ENCODE measurements at regions not wholly inside any gene's neighbourhood (a gene's known extent, or its start where the extent isn't known, plus 50 kb on each side); places are given as distances from the start of the nearest gene placed in this dataset.

DNA sequence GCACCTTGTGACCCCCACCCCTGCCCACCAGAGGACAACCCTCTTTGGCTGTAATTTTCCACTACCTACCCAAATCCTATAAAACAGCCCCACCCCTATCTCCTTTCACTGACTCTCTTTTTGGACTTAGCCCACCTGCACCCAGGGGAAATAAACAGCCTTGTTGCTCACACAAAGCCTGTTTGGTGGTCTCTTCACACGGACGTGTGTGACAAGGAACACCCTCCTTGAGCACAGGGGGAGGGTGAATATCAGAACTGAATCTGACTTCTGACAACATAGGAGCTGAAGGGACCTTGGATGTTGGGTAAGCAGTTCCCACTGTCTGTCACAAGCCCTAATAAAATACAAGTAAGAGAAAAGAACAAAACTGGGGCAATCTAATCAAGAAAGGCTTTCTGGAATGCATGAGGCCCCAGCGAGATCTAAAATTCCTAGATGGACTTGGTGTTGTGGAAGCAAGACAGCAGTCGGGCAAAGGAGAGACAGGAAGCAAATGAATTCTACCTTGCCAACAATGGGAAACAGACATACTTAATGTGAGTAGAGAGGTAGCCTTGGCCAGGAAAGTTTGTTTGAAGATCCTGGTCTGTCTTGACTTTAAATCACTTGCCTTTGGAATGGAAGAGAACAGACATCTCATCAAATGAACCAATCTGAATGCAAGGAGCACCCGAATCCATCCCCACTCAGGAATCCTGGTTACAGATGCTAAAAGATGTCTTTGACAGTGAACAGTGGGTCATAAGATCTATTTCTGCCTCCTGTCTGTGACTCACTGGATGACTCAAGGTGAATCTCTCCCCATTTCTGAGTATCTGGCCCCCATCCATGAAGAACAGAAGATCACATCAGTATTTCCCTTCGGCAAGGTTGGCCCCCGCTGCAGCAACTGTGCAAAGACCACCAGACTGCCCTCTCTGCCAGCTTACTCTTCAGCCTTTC is 53.3 kb downstream of the OLFML3 start:
- no peak overlapping the region for H3K4me3 Mint-ChIP-seq
- Histone ChIP-seq H4K20me1 (ENCODE audit: insufficient read depth, low read length) (no peaks in the 10 kb centered on the region), H3K4me1 (ENCODE audit: control insufficient read depth in 1 of 2, insufficient read depth in 2 of 2, low read length in 2 of 2) (peaks cover 25 to 32% of the 10 kb centered on the region in 2 donors), H2AFZ (ENCODE audit: insufficient read depth, low read depth, low read length, poor library complexity, severe bottlenecking) (no peak overlapping the region), H3K27me3 (ENCODE audit: control insufficient read depth in 2 of 2, insufficient read depth in 2 of 2, low read length in 2 of 2) (no peaks in the 10 kb centered on the region), H3K36me3 (replicated peaks in 1 of 2; ENCODE audit: control insufficient read depth in 1 of 2, insufficient read depth in 2 of 2, low read length in 2 of 2) (no peaks in the 10 kb centered on the region), H3K9me3 (replicated peaks in 1 of 2; ENCODE audit: control insufficient read depth in 1 of 2, insufficient read depth in 1 of 2, low read length in 2 of 2) (no peaks in the 10 kb centered on the region), H3K4me3 (replicated peaks in 1 of 3; ENCODE audit: low read depth in 2 of 3, low read length in 3 of 3) (no peak overlapping the region), H3K79me2 (ENCODE audit: insufficient read depth, low read length) (no peaks in the 10 kb centered on the region), H3K4me2 (replicated peaks; ENCODE audit: extremely low read depth, low read length, poor library complexity, severe bottlenecking) (no peak overlapping the region), H3K27ac (ENCODE audit: low read depth in 1 of 2, low read length in 2 of 2) (no peak overlapping the region), H3K9ac (ENCODE audit: insufficient read depth, low read length, poor library complexity, severe bottlenecking) (no peak overlapping the region)
- no peaks in the 10 kb centered on the region for H3K36me3 Mint-ChIP-seq
- no peaks in the 10 kb centered on the region for H3K9me3 Mint-ChIP-seq
- no peak overlapping the region for H3K27ac Mint-ChIP-seq
- peaks cover 18% of the 10 kb centered on the region for H3K4me1 Mint-ChIP-seq
- intact Hi-C loops (cut with micrococcal nuclease): no loop called here
- TF ChIP-seq, protein P1, sequence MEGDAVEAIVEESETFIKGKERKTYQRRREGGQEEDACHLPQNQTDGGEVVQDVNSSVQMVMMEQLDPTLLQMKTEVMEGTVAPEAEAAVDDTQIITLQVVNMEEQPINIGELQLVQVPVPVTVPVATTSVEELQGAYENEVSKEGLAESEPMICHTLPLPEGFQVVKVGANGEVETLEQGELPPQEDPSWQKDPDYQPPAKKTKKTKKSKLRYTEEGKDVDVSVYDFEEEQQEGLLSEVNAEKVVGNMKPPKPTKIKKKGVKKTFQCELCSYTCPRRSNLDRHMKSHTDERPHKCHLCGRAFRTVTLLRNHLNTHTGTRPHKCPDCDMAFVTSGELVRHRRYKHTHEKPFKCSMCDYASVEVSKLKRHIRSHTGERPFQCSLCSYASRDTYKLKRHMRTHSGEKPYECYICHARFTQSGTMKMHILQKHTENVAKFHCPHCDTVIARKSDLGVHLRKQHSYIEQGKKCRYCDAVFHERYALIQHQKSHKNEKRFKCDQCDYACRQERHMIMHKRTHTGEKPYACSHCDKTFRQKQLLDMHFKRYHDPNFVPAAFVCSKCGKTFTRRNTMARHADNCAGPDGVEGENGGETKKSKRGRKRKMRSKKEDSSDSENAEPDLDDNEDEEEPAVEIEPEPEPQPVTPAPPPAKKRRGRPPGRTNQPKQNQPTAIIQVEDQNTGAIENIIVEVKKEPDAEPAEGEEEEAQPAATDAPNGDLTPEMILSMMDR (IDR thresholded peaks at IDR 0.05): no peak
- H3K27me3 Mint-ChIP-seq (ENCODE audit: low read depth in 3 of 3): no peaks in the 10 kb centered on the region
- 85% methylated on average over 6 of the region's 7 CpGs for WGBS (ENCODE audit: insufficient coverage)
- DNase-seq: peak; percentile 13 to 69 (median 39)

DNA sequence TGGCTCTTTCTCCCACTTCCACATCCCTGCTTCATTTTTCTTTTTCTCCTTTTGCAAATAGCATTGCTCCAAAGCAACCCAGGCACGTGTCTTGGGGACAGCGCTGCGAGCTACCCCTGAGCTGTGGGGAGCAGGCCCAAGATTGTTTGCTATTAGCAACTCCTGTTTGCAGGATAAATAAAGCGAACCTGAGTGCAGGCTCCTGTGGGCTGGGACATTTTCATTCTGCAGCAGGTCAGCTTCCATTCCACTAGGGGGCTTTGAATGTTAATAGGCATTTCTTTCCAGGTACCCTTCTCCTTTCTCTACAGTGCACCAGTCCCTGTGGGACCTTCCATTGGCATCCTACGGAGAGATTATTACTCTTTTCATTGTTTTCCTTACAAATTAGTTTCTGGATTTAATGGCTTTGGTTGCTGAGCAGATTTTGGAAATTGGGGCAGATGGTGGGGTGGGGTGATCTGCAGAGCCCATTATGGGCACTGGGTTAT is 54.0 kb downstream of the OLFML3 start:
- Histone ChIP-seq H3K79me2 (ENCODE audit: insufficient read depth, low read length) (no peaks in the 10 kb centered on the region), H4K20me1 (ENCODE audit: insufficient read depth, low read length) (no peaks in the 10 kb centered on the region), H3K36me3 (replicated peaks in 1 of 2; ENCODE audit: control insufficient read depth in 1 of 2, insufficient read depth in 2 of 2, low read length in 2 of 2) (no peaks in the 10 kb centered on the region), H3K4me3 (replicated peaks in 1 of 3; ENCODE audit: low read depth in 2 of 3, low read length in 3 of 3) (no peak overlapping the region), H3K9me3 (replicated peaks in 1 of 2; ENCODE audit: control insufficient read depth in 1 of 2, insufficient read depth in 1 of 2, low read length in 2 of 2) (no peaks in the 10 kb centered on the region), H3K27ac (ENCODE audit: low read depth in 1 of 2, low read length in 2 of 2) (no peak overlapping the region), H3K27me3 (ENCODE audit: control insufficient read depth in 2 of 2, insufficient read depth in 2 of 2, low read length in 2 of 2) (no peaks in the 10 kb centered on the region), H2AFZ (ENCODE audit: insufficient read depth, low read depth, low read length, poor library complexity, severe bottlenecking) (no peak overlapping the region), H3K4me1 (ENCODE audit: control insufficient read depth in 1 of 2, insufficient read depth in 2 of 2, low read length in 2 of 2) (peaks cover 25 to 32% of the 10 kb centered on the region in 2 donors), H3K9ac (ENCODE audit: insufficient read depth, low read length, poor library complexity, severe bottlenecking) (no peak overlapping the region), H3K4me2 (replicated peaks; ENCODE audit: extremely low read depth, low read length, poor library complexity, severe bottlenecking) (no peak overlapping the region)
- peak; percentile 5 to 19 (median 11) for DNase-seq
- Mint-ChIP-seq H3K36me3 (no peaks in the 10 kb centered on the region), H3K4me3 (no peak overlapping the region), H3K4me1 (peaks cover 19% of the 10 kb centered on the region), H3K9me3 (no peaks in the 10 kb centered on the region), H3K27ac (no peak overlapping the region), H3K27me3 (ENCODE audit: low read depth in 3 of 3) (no peaks in the 10 kb centered on the region)
- intact Hi-C loops (cut with micrococcal nuclease): no loop called here
- 26% methylated on average over 3 of the region's 5 CpGs for WGBS (ENCODE audit: insufficient coverage)
- TF ChIP-seq, protein P1 (IDR thresholded peaks at IDR 0.05): peak; percentile 65
